Activated CD4-positive, CD25-positive, alpha-beta regulatory T cell (primary cell): ENCODE measurements at regions not wholly inside any gene's neighbourhood (a gene's known extent, or its start where the extent isn't known, plus 50 kb on each side); places are given as distances from the start of the nearest gene placed in this dataset.
"Not testable (repeated sequence)": the region's sequence is repeated elsewhere in the genome, so short reads cannot be mapped to it uniquely, and the experiment has no call there.

Experiments used
- DNase-seq, 4 experiments: peaks; one replicate each; lab custom pipeline; 2025; lab: John Stamatoyannopoulos, UW

- DNase-seq: no peak
These were observed 193.2 kb downstream of the C1orf94 start for GRCh38 chr1:34369701-34370455.

- no peak for DNase-seq
These were observed 194.0 kb downstream of the C1orf94 start for GRCh38 chr1:34370748-34371147.

GRCh38 chr1:34371179-34371578 is 194.5 kb downstream of the C1orf94 start:
- DNase-seq: not testable (repeated sequence)

- no peak for DNase-seq
These were observed 195.3 kb downstream of the C1orf94 start for GRCh38 chr1:34371829-34372532.

- no peak for DNase-seq
These were observed 196.2 kb downstream of the C1orf94 start for GRCh38 chr1:34372891-34373290.

- no peak for DNase-seq
These were observed 197.2 kb downstream of the C1orf94 start for GRCh38 chr1:34373912-34374311.

- no peak for DNase-seq
These were observed 199.8 kb downstream of the C1orf94 start for GRCh38 chr1:34376531-34376930.

GRCh38 chr1:34378968-34379856 is 202.5 kb downstream of the C1orf94 start:
- DNase-seq: no peak

- no peak for DNase-seq
These were observed 203.2 kb downstream of the C1orf94 start for GRCh38 chr1:34379911-34380310.

- no peak for DNase-seq
These were observed 203.9 kb downstream of the C1orf94 start for GRCh38 chr1:34380526-34381124.

- no peak for DNase-seq
These were observed 213.3 kb downstream of the C1orf94 start for GRCh38 chr1:34389974-34390373.

GRCh38 chr1:34396042-34396441 is 219.3 kb downstream of the C1orf94 start:
- DNase-seq: no peak

GRCh38 chr1:34398241-34398915 is 221.7 kb downstream of the C1orf94 start:
- no peak for DNase-seq

- DNase-seq: no peak
These were observed 222.2 kb downstream of the C1orf94 start for GRCh38 chr1:34398916-34399275.

- DNase-seq: no peak
These were observed 224.0 kb downstream of the C1orf94 start for GRCh38 chr1:34400675-34401074.

GRCh38 chr1:34403156-34403555 is 226.4 kb downstream of the C1orf94 start:
- DNase-seq: no peak

GRCh38 chr1:34404804-34405203 is 228.1 kb downstream of the C1orf94 start:
- DNase-seq: no peak

GRCh38 chr1:34405266-34405959 is 228.7 kb downstream of the C1orf94 start:
- no peak for DNase-seq

- DNase-seq: no peak
These were observed 229.7 kb downstream of the C1orf94 start for GRCh38 chr1:34406377-34406776.

- no peak for DNase-seq
These were observed 230.3 kb downstream of the C1orf94 start for GRCh38 chr1:34406833-34407539.
